Stimulated activated CD4-positive, alpha-beta T cell treated with anti-CD3 and anti-CD28 coated beads, Interleukin-2, amount 100 ng/mL, for 48 hours (primary cell): ENCODE measurements at regions not wholly inside any gene's neighbourhood (a gene's known extent, or its start where the extent isn't known, plus 50 kb on each side); places are given as distances from the start of the nearest gene placed in this dataset.
"Not testable (repeated sequence)": the region's sequence is repeated elsewhere in the genome, so short reads cannot be mapped to it uniquely, and the experiment has no call there.

Experiments
- DNase-seq, 2 donors: peaks; one replicate each; pipeline ENCODE4 v3.0.0-alpha.2; 2020

DNA sequence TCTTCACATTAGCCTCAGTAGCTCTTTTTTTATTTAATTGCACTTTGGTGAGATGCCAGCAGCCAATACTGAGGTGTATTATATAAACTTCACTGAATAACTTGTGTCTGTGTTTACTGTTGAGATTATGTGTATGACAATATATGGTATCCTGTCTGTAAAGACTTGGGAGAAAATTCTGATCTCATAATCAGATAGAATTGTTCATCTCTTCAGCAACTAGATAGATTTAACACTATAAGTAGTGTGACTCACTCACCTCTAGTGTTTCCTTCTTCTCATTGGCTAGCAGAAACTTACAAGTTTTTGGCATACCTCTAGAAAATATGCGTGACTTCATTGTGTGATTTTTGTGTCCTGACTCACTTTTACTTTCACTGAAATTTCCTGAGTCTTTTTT lies 67.6 kb upstream of the TGFBR2 start:
- no peak for DNase-seq

DNA sequence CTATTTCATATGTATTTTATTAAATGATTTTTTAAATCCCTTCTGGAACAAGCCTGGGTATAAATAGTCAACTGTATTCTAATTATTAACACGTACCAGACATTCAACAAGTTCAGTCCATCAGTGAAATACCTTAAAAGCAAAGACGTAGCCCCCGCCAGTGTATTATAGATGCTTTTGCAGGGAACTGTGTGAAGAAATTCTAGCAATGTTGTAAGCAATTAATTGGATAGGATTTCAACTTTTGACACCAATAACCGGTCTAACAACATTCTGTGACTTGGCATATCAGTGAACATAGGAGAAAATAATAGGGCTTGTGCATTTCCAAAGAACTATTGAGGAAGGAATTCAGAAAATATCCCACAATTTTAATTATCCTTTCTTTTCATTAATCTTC lies 67.2 kb upstream of the TGFBR2 start:
- no peak for DNase-seq

DNA sequence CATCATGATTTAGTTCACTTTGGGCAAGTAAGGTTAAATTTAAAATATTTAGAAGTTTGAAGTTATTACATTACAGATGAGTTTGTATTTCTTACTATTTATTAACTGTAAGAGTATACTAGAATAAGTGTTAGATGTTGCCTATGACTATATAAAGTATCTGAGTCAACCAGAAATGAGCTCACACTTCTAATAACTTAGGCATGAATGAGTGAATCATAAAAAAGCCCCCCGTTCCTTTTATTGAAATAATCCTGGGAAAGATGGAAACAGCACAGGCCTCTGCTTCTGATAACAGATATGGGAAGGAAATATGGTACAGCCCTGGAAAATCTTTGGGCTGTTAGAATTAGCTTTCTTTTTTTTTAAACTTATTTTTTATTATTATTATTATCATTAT lies 66.6 kb upstream of the TGFBR2 start:
- no peak for DNase-seq

DNA sequence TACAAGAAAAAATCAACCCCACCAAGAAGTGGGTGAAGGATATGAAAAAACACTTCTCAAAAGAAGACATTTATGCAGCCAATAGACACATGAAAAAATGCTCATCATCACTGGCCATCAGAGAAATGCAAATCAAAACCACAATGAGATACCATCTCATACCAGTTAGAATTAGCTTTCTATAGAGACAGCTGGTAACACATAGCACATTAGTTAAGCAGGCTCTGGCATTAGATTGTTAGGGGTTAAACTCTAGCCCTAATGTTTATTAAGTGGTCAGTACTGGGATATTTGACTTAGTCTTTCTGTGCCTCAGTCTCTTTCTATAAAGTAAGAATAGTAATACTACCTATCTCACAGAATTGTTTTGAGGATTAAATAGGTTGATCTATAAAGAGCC lies 65.2 kb upstream of the TGFBR2 start:
- not testable (repeated sequence) for DNase-seq

DNA sequence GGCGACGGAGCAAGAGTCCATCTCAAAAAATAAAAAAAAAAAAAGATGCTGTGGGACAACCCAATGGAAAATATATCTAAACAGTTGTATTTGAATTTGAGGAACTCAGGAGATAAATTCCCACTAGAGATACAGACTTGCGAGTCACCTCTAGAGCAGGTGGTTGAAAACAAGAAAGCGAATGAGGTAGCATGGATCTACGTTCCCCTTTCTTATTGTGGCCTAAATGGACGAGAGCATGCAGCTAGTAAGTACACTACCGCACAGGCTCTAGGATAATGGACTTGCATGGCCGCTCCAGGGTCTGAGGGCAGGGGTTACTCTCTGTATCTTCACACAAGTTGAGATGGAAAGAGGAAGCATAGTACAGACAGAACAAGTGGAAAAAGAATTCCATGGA lies 63.5 kb upstream of the TGFBR2 start:
- DNase-seq = no peak

DNA sequence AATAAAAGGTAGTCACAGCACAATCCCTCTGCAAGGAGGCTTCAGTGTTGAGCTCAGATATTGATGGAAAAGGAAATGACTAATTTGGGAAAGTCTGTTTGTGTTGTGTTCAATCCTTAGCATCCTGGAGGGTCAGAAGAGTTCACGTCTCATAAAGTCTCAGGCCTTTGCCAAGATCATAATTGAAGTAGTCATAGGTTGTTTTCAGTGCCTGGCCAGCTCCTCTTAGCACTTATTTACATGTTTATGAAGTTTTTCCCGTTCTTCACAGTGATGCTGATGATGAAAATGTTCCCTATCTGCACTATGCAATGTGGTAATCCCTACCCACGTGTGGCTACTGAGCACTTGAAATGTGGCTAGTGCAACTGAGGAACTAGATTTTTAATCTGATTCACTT lies 61.6 kb upstream of the TGFBR2 start:
- no peak for DNase-seq

DNA sequence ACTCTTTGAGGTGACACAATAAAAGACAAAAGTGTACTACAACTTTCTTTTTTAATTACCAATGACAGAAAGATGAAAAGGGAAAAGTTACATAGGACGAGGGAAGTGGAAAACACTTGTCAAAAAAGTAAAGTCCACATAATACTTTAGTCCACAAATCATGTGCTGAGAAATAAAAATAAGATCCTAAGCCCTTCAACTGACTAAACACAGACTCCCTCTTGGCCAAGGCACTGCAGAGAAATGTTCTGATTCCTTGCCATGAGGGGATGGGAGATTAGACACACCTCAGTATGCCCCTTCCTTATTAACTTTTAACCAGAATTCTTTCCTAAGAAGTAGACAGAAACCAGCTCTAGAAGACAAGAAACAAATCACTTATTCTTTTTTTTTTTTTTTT lies 59.5 kb upstream of the TGFBR2 start:
- no peak for DNase-seq

DNA sequence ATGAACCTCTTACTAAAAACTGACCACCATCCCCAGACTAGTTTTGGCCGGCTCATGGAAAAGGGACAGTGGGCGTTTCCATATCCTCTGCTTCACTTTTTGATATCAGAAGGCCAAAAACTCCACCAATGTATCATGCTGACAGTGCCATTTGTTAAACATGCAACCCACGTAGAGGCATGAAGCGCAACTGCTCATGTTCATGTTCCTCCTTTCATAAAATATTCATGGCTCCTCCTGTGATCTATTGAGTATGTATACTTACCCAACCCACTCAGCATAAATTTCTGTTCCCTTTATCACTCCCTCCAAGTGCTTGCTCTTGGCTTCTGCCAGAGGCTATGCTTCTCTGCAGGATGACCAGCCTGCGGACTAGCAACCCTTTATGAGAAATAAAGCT lies 58.7 kb upstream of the TGFBR2 start:
- no peak for DNase-seq

DNA sequence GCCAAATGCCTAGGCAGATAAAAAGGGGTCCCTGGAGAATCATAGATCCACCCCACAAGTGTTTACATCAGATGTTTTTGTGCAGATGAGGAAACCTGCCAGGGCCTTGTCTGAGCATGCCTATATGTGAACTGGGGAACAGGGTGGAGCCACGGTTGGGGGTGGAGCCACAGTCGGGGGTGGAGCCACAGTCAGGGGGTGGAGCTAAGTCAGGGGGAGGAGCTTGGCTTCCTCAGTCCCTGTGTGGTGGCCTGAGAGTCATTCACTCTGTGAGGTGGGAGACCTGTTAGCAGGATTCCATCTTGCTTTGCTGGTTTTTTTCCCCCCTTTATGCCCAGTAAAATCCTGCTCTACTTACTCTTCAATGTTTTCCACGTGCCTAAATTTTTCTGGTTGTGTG lies 57.8 kb upstream of the TGFBR2 start:
- DNase-seq = peak in 1 of 2 donors; percentile 49

DNA sequence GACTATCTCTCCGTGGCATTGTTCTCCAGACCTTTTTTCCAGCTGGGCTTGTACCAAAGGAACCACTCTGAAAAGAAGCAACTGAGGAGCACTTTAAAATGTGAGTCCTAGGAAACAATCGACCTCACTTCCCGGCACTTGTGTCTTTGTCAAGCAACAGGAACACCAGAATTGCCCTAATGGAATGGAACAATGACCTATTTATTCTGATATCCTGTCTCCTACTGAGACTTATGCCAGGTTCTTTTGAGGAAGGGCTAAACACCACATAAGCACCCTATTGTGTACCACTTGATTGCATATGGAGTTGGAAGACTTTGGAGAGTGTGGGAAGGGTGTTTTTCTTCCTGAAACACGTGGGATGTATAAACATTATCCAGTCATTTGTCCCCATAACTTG lies 56.8 kb upstream of the TGFBR2 start:
- DNase-seq = no peak

DNA sequence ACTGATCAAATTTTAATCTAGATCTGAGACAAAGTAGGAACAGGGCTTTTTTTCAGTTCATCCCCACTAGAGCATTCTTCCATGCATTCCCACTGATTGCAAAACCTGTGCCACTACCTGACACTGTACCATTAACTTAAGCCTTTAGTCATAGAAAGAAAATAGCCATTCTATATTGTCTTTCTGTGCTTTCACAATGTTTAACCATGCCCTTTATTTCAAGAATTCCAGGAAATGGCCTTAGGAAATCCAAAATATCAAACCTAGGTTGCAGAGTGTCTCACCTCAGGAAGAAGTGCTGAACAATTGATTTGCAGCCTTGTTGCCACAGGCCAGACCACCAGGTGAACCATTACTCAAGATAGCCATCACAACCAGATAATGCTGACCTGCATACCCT lies 56.2 kb upstream of the TGFBR2 start:
- DNase-seq = no peak

DNA sequence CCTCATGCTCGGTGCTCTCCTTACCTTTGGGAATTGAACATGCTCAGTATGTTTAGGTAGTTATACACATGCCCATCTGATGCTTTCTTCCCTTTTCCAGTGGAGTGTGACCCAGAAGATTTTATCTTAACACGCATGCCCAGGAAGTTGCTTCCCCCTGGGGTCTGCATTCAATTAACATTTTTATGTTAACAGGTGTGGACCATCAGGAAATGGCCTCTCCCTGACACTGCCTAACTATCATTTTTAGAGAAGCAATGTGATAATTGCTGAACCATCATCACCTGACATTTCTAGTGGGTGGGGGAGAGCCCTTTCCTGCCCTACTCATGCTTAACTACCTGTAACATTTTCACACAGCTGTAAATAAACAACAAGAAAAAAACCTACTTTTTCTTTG lies 55.1 kb upstream of the TGFBR2 start:
- DNase-seq = no peak

DNA sequence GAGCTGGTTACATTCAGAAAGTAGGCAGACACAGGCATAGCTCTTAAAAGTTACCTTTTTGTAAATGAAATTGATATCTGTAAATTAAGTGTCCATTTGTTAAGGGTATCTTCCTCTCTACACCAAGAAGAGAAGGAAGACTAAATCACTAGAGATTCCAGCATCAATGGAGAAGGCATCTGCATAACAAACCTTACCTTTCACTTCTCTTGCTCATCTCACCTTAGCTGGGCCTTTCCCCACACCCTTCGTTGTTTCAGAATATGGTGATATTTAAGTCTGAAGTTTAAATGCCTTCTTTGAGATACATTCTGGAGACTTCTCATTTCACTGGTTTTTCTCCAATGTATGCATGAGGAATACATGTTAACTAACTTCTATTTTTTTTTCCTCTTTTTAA lies 54.5 kb upstream of the TGFBR2 start:
- DNase-seq = no peak

DNA sequence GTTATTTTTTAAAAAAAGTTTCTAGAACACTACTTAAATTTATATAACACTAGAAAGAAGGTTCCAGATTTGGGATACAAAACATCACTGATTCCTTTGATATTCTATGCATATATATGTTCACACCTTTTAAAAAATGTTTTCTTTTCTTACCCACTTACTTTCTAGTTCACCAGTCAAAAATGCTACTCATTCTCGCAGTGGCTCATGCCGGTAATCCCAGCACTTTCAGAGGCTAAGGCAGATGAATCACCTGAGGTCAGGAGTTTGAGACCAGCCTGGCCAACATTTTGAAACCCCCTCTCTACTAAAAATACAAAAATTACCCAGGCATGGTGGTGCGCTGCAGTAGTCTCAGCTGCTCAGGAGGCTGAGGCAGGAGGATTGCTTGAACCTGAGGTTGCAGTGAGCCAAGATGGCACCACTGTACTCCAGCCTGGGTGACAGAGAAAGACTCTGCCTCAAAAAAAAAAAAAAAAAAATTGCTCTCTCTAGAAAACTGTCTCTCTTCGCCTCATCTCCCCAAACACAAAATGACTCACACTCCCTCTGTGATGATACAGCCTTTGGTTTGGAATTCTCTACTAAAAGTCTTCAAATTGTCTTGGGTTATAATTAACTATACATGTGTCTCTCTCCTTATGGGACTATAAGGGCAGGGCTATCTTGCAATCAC lies 52.6 kb upstream of the TGFBR2 start:
- DNase-seq = no peak

DNA sequence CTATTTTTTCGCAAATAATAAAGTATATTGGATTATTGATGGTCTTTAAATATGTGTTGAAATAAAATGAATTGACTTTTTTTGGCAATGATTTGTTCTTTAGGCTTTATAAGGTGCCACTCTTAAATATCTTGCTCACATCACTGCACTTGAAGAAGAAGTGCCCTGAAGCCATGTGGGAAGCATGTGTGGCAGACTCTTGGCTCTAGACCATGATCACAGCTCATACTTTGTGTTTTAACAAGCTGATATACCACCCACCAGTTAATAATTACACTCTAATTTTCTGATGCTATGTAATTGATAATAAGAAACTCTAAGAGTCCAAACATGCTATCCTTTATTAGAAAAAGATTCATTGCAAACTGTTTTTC lies 52.1 kb upstream of the TGFBR2 start:
- DNase-seq = no peak

DNA sequence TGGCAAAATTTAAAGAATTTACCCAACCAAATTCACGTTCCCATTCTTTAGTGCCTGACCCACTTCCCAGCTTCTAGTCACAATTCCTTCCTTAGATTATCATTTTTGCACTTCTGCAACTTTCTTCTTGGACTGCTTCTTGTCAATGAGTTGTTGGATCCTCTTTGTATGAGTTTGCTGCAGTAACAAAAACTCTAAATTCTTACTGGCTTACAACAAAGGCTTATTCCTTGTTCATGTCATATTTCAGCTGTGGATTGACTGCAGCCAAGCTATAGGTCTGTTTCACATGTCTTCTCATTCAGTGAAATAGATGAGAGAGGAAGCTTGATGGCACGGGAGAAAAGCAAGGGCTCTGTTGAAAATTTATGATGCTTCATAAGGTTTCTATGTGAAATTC lies 50.4 kb upstream of the TGFBR2 start:
- DNase-seq = no peak
